IMR-90 (cell line): ENCODE measurements at regions not wholly inside any gene's neighbourhood (a gene's known extent, or its start where the extent isn't known, plus 50 kb on each side); places are given as distances from the start of the nearest gene placed in this dataset.
A peak's percentile ranks its signal among the peaks of the same experiment; 100 is the strongest.

Experiments used
- ATAC-seq: fragments of 200-7000 bp; cut with Tn5 transposase; 2 replicates; pipeline ENCODE4 v1.9.1; 2020; ENCODE audit warnings: low read depth, mild to moderate bottlenecking, moderate library complexity
- BruUV-seq: library from RNA; stranded (reverse); fragments of 400-500 nt; replicated peaks from 2 replicates; lab custom pipeline; 2021; lab: Mats Ljungman, UMichigan
- CTCF ChIA-PET: fragments of 300-600 bp; formaldehyde crosslinking; extraction: SDS; loops from one replicate; lab custom pipeline; 2021; ENCODE audit warnings: antibody characterized with exemption; lab: Yijun Ruan, JAX
- POLR2A ChIA-PET: fragments of 300-600 bp; sonication (Branson Sonifier 250); formaldehyde crosslinking; loops from one replicate; lab custom pipeline; 2022; ENCODE audit warnings: antibody characterized with exemption; ENCODE audit not compliant: unreplicated experiment; lab: Charles Lee
- DNase-seq: peaks from one replicate; pipeline ENCODE4 v3.0.0; 2013
- H2AFZ ChIP-seq: replicated peaks from 2 replicates; pipeline ENCODE3; 2013; ENCODE audit warnings: low read length, mild to moderate bottlenecking; ENCODE audit not compliant: poor library complexity
- H2AK5ac ChIP-seq: 2 replicates; pipeline ENCODE4 v1.6.1; 2013; ENCODE audit warnings: low read depth, low read length, inconsistent platforms
- H2AK9ac ChIP-seq: replicated peaks from 2 replicates; pipeline ENCODE3; 2013; ENCODE audit warnings: mild to moderate bottlenecking, low read depth, low read length, moderate library complexity; ENCODE audit not compliant: poor library complexity
- H2BK120ac ChIP-seq: 2 replicates; pipeline ENCODE4 v1.6.1; 2013; ENCODE audit warnings: low read depth, low read length, inconsistent platforms
- H2BK15ac ChIP-seq: 3 replicates; pipeline ENCODE4 v1.6.1; 2013; ENCODE audit warnings: low read depth, low read length, inconsistent platforms
- H2BK20ac ChIP-seq: 2 replicates; pipeline ENCODE4 v1.6.1; 2013; ENCODE audit warnings: low read depth, mild to moderate bottlenecking, inconsistent platforms, low read length, moderate library complexity
- H2BK5ac ChIP-seq: 2 replicates; pipeline ENCODE4 v1.6.1; 2013; ENCODE audit warnings: mild to moderate bottlenecking, low read depth, low read length, inconsistent platforms; ENCODE audit not compliant: poor library complexity, severe bottlenecking
- H3K14ac ChIP-seq: replicated peaks from 2 replicates; pipeline ENCODE4 v1.6.1; 2013; ENCODE audit warnings: low read depth, low read length, inconsistent platforms
- H3K18ac ChIP-seq: 2 replicates; pipeline ENCODE4 v1.6.1; 2013; ENCODE audit warnings: low read depth, low read length, control low read depth
- H3K23ac ChIP-seq: 2 replicates; pipeline ENCODE4 v1.6.1; 2013; ENCODE audit warnings: low read depth, low read length, inconsistent platforms
- H3K27ac ChIP-seq: 2 replicates; pipeline ENCODE4 v1.5.1; 2013; ENCODE audit warnings: mild to moderate bottlenecking, control low read depth, low read length; ENCODE audit not compliant: insufficient read depth
- H3K27me3 ChIP-seq: 2 replicates; pipeline ENCODE4 v1.6.1; 2013; ENCODE audit warnings: low read length; ENCODE audit not compliant: control insufficient read depth, insufficient read depth
- H3K36me3 ChIP-seq: 2 replicates; pipeline ENCODE4 v1.6.1; 2013; ENCODE audit warnings: low read length, mixed read lengths; ENCODE audit not compliant: control insufficient read depth, insufficient read depth
- H3K4ac ChIP-seq: 2 replicates; pipeline ENCODE4 v1.6.1; 2013; ENCODE audit warnings: low read depth, low read length, inconsistent platforms
- H3K4me1 ChIP-seq: 2 replicates; pipeline ENCODE4 v1.6.1; 2013; ENCODE audit warnings: low read length, mixed read lengths; ENCODE audit not compliant: control insufficient read depth, insufficient read depth
- H3K4me2 ChIP-seq: 2 replicates; pipeline ENCODE4 v1.6.1; 2013; ENCODE audit warnings: low read depth, mild to moderate bottlenecking, control low read depth, low read length, moderate library complexity
- H3K4me3 ChIP-seq: 2 replicates; pipeline ENCODE4 v1.5.1; 2013; ENCODE audit warnings: low read depth, mild to moderate bottlenecking, control low read depth, low read length, moderate library complexity; ENCODE audit not compliant: insufficient read depth
- H3K56ac ChIP-seq: 2 replicates; pipeline ENCODE4 v1.6.1; 2013; ENCODE audit warnings: low read length, inconsistent platforms; ENCODE audit not compliant: insufficient read depth; ENCODE audit errors: extremely low read depth
- H3K79me1 ChIP-seq, 2 experiments: 2 replicates each; pipeline ENCODE4 v1.6.1; 2013; ENCODE audit warnings: low read length in 2 of 2, inconsistent platforms in 1 of 2, low read depth in 1 of 2
- H3K9ac ChIP-seq: 2 replicates; pipeline ENCODE4 v1.6.1; 2013; ENCODE audit warnings: low read depth, low read length, control low read depth
- H3K9me1 ChIP-seq: 2 replicates; pipeline ENCODE4 v1.6.1; 2013; ENCODE audit warnings: low read length, inconsistent platforms; ENCODE audit not compliant: insufficient read depth
- H3K9me3 ChIP-seq: 2 replicates; pipeline ENCODE4 v1.6.1; 2013; ENCODE audit warnings: low read length; ENCODE audit not compliant: control insufficient read depth, insufficient read depth
- H4K20me1 ChIP-seq: 2 replicates; pipeline ENCODE4 v1.6.1; 2013; ENCODE audit warnings: low read length, inconsistent platforms; ENCODE audit not compliant: insufficient read depth
- H4K5ac ChIP-seq: 2 replicates; pipeline ENCODE4 v1.6.1; 2013; ENCODE audit warnings: mild to moderate bottlenecking, low read depth, low read length, control low read depth
- H4K8ac ChIP-seq, 2 experiments: 2 replicates each; pipeline ENCODE4 v1.6.1; 2013; ENCODE audit warnings: low read depth in 2 of 2, low read length in 2 of 2, control low read depth in 1 of 2, inconsistent platforms in 1 of 2
- H4K91ac ChIP-seq: 2 replicates; pipeline ENCODE4 v1.6.1; 2013; ENCODE audit warnings: low read depth, low read length, inconsistent platforms; ENCODE audit not compliant: insufficient read depth
- CEBPB ChIP-seq: IDR thresholded peaks from 2 replicates; pipeline ENCODE4 v1.6.1; 2012; ENCODE audit warnings: low read depth, low read length, improper control_type of control experiment
- CTCF ChIP-seq: conservative IDR thresholded peaks from 2 replicates; pipeline ENCODE4 v1.5.1; 2012; ENCODE audit warnings: mild to moderate bottlenecking, low read depth, low read length, improper control_type of control experiment
- MAFK ChIP-seq: IDR thresholded peaks from 2 replicates; pipeline ENCODE4 v1.6.1; 2012; ENCODE audit warnings: low read depth, low read length, improper control_type of control experiment
- USF2 ChIP-seq: fragments of 150-350 bp; IDR thresholded peaks from 2 replicates; pipeline ENCODE4 v1.6.1; 2017; ENCODE audit warnings: mild to moderate bottlenecking, antibody characterized with exemption, low read length, low read depth
- WGBS, 2 experiments: methylation state at CpG; one replicate each; pipeline versions ENCODE4 v1.1.5 to v1.1.7; 2013; ENCODE audit warnings: missing lambda C conversion rate in 2 of 2; ENCODE audit not compliant: insufficient read length in 1 of 2; ENCODE audit errors: extremely low coverage in 2 of 2; 5-methylcytosine and 5-hydroxymethylcytosine counted together
- dilution Hi-C: fragments of 300-500 bp; cut with HindIII; formaldehyde crosslinking; loops from one replicate; pipeline ENCODE4 v1.14.3; 2018; ENCODE audit warnings: low sequenced_read_pairs; ENCODE audit not compliant: unreplicated experiment
- in situ Hi-C: fragments of 300-500 bp; cut with MboI; formaldehyde crosslinking; loops from 3 replicates; pipeline ENCODE4 v1.14.3; 2019; ENCODE audit warnings: low sequenced_read_pairs, inconsistent platforms, mixed read lengths
- intact Hi-C: fragments of 100-400 bp; cut with micrococcal nuclease; formaldehyde crosslinking; loops from 2 replicates; pipeline ENCODE4 v1.10.0; 2022

- ATAC-seq, result no peak
- Histone ChIP-seq H3K4me2 (no peak overlapping the region), H2BK15ac (no peak overlapping the region), H2BK20ac (no peak overlapping the region), H2BK120ac (no peak overlapping the region), H3K14ac (no peak overlapping the region), H4K91ac (no peak overlapping the region), H3K4me3 (no peak overlapping the region), H2AFZ (no peak overlapping the region), H3K18ac (no peak overlapping the region), H3K27me3 (peaks cover 3% of the 10 kb centered on the region; the same call in 1 of the 2 replicates), H3K56ac (no peak overlapping the region), H3K4ac (no peak overlapping the region), H3K9me3 (no peaks in the 10 kb centered on the region), H3K9me1 (peaks cover 9% of the 10 kb centered on the region; the same call in 1 of the 2 replicates), H2AK9ac (no peak overlapping the region), H3K23ac (no peak overlapping the region), H4K20me1 (no peaks in the 10 kb centered on the region), H2AK5ac (no peak overlapping the region; the same call in 1 of the 2 replicates), H3K9ac (no peak overlapping the region), H3K27ac (no peak overlapping the region), H3K4me1 (peaks cover 13% of the 10 kb centered on the region), H3K79me1 (no peaks in the 10 kb centered on the region), H2BK5ac (no peak overlapping the region), H4K5ac (no peak overlapping the region), H4K8ac (no peak overlapping the region), H3K36me3 (no peaks in the 10 kb centered on the region)
- POLR2A ChIA-PET, result no interaction called here
- no peak for DNase-seq
- 33% methylated on average over 2 of the region's 6 CpGs; no CpG with 5 or more reads in 1 of the 2 experiments for WGBS, 2 experiments
- in situ Hi-C loops (no loop called here), dilution Hi-C loops (no loop called here), intact Hi-C loops (no loop called here)
- CTCF ChIA-PET, result no interaction called here
- TF ChIP-seq CTCF (no peak), MAFK (no peak), CEBPB (peak; percentile 21; the same call in 1 of the 2 replicates), USF2 (0 out of 2 replicates have a peak, but pooled peaks have one; percentile 3)
- no TSS peak for BruUV-seq
Measured at GRCh38 chr22:22720724-22721261, 76.4 kb downstream of the GGTLC2 start.
